ENCODE measurements at regions not wholly inside any gene's neighbourhood (a gene's known extent, or its start where the extent isn't known, plus 50 kb on each side); places are given as distances from the start of the nearest gene placed in this dataset.

GRCh38 chr7:67588631-67589030, 592.0 kb downstream of the TYW1 start:
- Mint-ChIP-seq H3K27ac (no peak overlapping the region), H3K9me3 (peaks cover 10% of the 10 kb centered on the region), H3K36me3 (no peaks in the 10 kb centered on the region), H3K4me3 (no peak overlapping the region), H3K27me3 (no peaks in the 10 kb centered on the region), H3K4me1 (no peaks in the 10 kb centered on the region)
- ATAC-seq = no peak

DNA sequence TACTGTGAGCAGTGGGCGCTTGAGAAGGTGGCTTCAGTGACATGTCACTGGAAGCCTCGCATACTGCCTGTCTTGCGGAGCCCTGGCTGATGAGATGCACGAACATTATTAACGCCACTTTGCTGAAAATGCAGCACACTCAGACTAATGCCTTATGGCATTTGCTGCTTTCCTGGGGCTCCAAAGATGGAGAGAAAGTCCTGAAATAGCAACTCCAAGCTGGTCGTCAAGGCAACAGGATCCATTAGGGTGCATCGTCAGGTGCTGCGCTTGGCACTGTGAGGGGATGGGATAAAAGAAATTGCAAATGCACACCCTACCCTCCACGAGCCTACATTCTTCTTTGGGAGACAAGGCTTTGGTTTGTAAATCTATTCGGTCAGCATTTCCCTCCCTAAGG, 592.5 kb downstream of the TYW1 start:
- Mint-ChIP-seq H3K4me3 (no peak overlapping the region), H3K27me3 (no peaks in the 10 kb centered on the region), H3K27ac (no peak overlapping the region), H3K36me3 (no peaks in the 10 kb centered on the region), H3K4me1 (no peaks in the 10 kb centered on the region), H3K9me3 (peaks cover 10% of the 10 kb centered on the region)
- no peak for ATAC-seq

DNA sequence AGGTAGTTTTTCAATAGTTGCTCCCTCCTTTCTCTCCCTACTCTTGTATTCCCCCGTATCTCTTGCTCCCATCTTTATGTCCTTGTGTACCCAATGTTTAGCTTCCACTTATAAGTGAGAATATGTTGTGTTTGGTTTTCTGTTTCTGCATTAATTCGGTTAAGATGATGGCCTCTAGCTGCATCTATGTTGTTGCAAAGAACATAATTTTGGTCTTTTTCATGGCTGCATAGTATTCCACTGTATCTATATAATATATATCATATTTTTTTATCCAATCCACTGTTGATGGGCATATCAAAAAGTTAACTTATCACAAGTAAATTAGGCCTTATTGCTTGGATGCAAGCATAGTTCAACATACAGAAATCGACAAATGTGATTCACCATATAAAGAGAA, 594.0 kb downstream of the TYW1 start:
- no peak for ATAC-seq
- Mint-ChIP-seq H3K9me3 (peaks cover 8% of the 10 kb centered on the region), H3K4me1 (no peaks in the 10 kb centered on the region), H3K4me3 (no peak overlapping the region), H3K36me3 (no peaks in the 10 kb centered on the region), H3K27me3 (no peaks in the 10 kb centered on the region), H3K27ac (no peak overlapping the region)

DNA sequence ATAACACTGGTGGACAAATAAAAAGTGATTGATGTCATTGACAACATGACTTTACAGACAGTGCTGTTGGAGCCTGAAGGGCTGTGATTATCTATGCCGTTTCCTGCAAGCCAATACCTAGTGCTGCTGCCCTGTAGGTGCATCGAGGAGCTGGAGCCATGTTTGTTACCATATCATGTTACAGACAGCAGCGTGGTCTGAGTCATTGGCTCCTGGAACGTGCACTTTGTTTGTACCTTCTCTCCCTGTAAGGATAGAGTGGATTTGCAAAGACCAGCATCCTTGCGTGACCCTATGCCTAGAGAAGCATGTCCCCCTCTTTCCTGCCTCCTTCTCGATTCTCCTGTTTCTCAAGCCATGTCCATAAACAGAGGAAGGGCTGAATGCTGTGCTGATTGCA, 597.2 kb downstream of the TYW1 start:
- Mint-ChIP-seq H3K4me1 (no peaks in the 10 kb centered on the region), H3K4me3 (no peak overlapping the region), H3K27ac (no peak overlapping the region), H3K27me3 (no peaks in the 10 kb centered on the region), H3K36me3 (no peaks in the 10 kb centered on the region), H3K9me3 (peaks cover 7% of the 10 kb centered on the region)
- ATAC-seq = no peak

- ATAC-seq = no peak
- no peak overlapping the region for H3K27ac Mint-ChIP-seq
- H3K36me3 Mint-ChIP-seq = no peaks in the 10 kb centered on the region
- no peaks in the 10 kb centered on the region for H3K4me1 Mint-ChIP-seq
- H3K27me3 Mint-ChIP-seq = no peaks in the 10 kb centered on the region
- no peak overlapping the region for H3K4me3 Mint-ChIP-seq
- peaks cover 5% of the 10 kb centered on the region for H3K9me3 Mint-ChIP-seq
These were observed 599.0 kb downstream of the TYW1 start for GRCh38 chr7:67595431-67596180.

DNA sequence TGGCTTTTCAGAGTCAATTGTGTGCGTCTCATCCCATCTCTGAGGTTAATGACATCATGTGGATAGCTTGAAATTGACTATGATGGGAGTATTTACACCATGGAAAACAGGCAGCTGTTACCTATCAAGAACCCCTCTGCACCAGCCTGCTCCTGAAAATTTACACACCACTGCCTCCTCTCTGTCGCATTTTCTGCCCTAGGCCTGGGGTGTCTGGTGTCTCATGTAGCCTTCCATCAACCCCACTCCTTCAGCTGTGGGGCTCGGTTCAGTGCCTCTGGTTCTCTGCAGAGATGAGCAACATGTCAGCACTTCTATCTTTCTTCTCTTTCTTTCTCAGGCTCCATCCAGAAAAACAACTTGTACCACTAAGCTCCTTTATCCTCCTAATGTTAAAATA, 600.5 kb downstream of the TYW1 start:
- Mint-ChIP-seq H3K4me3 (no peak overlapping the region), H3K36me3 (no peaks in the 10 kb centered on the region), H3K9me3 (peaks cover 4% of the 10 kb centered on the region), H3K27me3 (no peaks in the 10 kb centered on the region), H3K27ac (no peak overlapping the region), H3K4me1 (no peaks in the 10 kb centered on the region)
- ATAC-seq = no peak

GRCh38 chr7:67598469-67598868, 601.8 kb downstream of the TYW1 start:
- Mint-ChIP-seq H3K4me3 (no peak overlapping the region), H3K4me1 (no peaks in the 10 kb centered on the region)

GRCh38 chr7:67599331-67600062, 602.9 kb downstream of the TYW1 start:
- Mint-ChIP-seq H3K4me1 (no peaks in the 10 kb centered on the region), H3K36me3 (no peaks in the 10 kb centered on the region), H3K9me3 (peaks cover 4% of the 10 kb centered on the region), H3K27me3 (no peaks in the 10 kb centered on the region), H3K4me3 (no peak overlapping the region), H3K27ac (no peak overlapping the region)
- ATAC-seq = no peak

More at GRCh38 chr7:67598469-67598868, 601.8 kb downstream of the TYW1 start:
- H3K36me3 Mint-ChIP-seq = no peaks in the 10 kb centered on the region
- H3K27me3 Mint-ChIP-seq = no peaks in the 10 kb centered on the region
- no peak for ATAC-seq
- peaks cover 4% of the 10 kb centered on the region for H3K9me3 Mint-ChIP-seq
- no peak overlapping the region for H3K27ac Mint-ChIP-seq

DNA sequence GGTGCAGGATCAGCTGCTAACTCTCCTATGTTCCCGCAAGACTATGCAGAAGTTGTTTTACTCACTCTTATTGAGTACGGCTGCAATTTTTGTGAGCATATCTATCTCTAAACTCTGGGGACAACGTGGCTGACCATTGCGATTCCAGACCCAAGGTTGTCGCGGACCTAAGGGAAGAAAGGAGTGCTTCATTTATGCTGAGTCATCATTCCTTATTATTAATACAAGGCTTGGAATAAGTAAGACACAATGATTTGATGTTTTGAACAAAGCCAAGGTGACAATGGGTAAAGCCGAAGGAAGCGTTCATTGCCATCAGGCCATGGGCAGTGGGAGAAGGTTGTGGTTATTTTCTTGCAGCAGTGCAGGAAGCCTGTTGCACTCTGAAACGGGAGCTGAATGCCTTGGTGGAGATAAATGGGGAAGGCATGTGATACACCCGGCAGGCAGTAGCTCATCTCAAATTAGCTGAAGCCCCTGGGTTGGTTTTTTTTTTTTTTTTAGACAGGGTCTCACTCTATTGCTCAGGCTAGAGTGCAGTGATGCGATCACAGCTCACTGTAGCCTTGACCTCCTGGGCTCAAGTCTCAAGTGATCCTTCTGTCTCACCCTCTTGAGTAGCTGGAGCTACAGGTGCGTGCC, 605.7 kb downstream of the TYW1 start:
- Mint-ChIP-seq H3K9me3 (peaks cover 9% of the 10 kb centered on the region), H3K4me1 (no peaks in the 10 kb centered on the region), H3K27ac (no peak overlapping the region), H3K27me3 (no peaks in the 10 kb centered on the region), H3K36me3 (no peaks in the 10 kb centered on the region), H3K4me3 (no peak overlapping the region)
- ATAC-seq = no peak

- H3K9me3 Mint-ChIP-seq = peaks cover 8% of the 10 kb centered on the region
- ATAC-seq = no peak
These were observed 608.1 kb downstream of the TYW1 start for GRCh38 chr7:67604461-67605386.

GRCh38 chr7:67608806-67609205, 612.2 kb downstream of the TYW1 start:
- Mint-ChIP-seq H3K4me3 (no peak overlapping the region), H3K9me3 (peaks cover 8% of the 10 kb centered on the region), H3K36me3 (no peaks in the 10 kb centered on the region), H3K27me3 (no peaks in the 10 kb centered on the region), H3K27ac (no peak overlapping the region), H3K4me1 (no peaks in the 10 kb centered on the region)
- ATAC-seq = no peak

More at GRCh38 chr7:67604461-67605386, 608.1 kb downstream of the TYW1 start:
- Mint-ChIP-seq H3K36me3 (no peaks in the 10 kb centered on the region), H3K27me3 (no peaks in the 10 kb centered on the region), H3K27ac (no peak overlapping the region), H3K4me1 (no peaks in the 10 kb centered on the region), H3K4me3 (no peak overlapping the region)

DNA sequence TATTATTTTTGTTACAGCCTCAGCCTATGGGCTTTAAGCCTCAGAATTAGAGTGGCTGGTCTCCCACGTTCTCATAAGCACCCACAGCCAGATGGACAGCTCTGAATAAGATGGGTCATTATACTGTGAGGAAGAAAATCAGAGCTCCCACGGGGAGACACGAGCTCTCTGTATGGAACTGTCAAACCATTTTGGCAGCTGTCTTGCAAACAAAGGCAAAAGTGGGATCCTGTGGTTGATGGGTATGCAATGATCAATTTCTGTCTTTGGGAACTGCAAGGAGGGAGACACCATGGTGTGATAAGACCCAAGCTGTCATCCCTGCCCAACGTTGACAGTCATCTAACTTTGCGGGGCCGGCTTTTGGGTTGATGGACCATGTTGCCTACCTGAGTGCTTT, 614.3 kb downstream of the TYW1 start:
- Mint-ChIP-seq H3K27ac (no peak overlapping the region), H3K9me3 (peaks cover 4% of the 10 kb centered on the region), H3K4me3 (no peak overlapping the region), H3K4me1 (no peaks in the 10 kb centered on the region), H3K27me3 (no peaks in the 10 kb centered on the region), H3K36me3 (no peaks in the 10 kb centered on the region)
- ATAC-seq = no peak

DNA sequence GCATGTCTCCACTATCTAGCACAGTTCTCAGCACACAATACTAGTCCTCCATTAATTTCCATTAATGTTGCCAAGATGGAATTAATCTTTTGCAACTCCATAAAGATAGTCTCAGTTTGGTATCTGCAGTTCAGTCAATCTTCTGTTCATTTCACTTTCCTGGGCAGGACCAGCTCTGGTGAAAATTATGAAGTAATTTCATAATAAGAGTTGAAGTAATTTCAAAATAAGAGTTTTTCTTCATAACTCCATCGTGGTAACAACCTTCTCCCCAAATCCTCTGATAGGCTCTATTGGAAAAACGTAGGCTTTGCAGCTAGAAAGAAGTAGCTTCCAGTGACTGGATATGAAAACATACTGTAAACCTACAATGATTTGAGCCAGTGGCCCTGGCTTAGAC, 618.2 kb downstream of the TYW1 start:
- Mint-ChIP-seq H3K4me1 (no peaks in the 10 kb centered on the region), H3K27me3 (peaks cover 10% of the 10 kb centered on the region), H3K4me3 (no peak overlapping the region), H3K27ac (no peak overlapping the region), H3K9me3 (peaks cover 3% of the 10 kb centered on the region), H3K36me3 (no peaks in the 10 kb centered on the region)
- ATAC-seq = no peak

- Mint-ChIP-seq H3K27ac (no peak overlapping the region), H3K36me3 (no peaks in the 10 kb centered on the region), H3K27me3 (peaks cover 24% of the 10 kb centered on the region), H3K4me1 (no peaks in the 10 kb centered on the region), H3K4me3 (no peak overlapping the region), H3K9me3 (peaks cover 3% of the 10 kb centered on the region)
- no peak for ATAC-seq
These were observed 619.9 kb downstream of the TYW1 start for GRCh38 chr7:67616517-67616916.

All from stimulated activated memory B cell treated with anti-CD40 and anti-IgM and Interleukin-4, amounts not matched to agents 10 μg/mL and 1 μg/mL and 100 μg/mL, for 72 hours (primary cell).